Heart left ventricle (tissue), 13 donors: ENCODE measurements at regions not wholly inside any gene's neighbourhood (a gene's known extent, or its start where the extent isn't known, plus 50 kb on each side); places are given as distances from the start of the nearest gene placed in this dataset.

Source experiments
- CTCF ChIP-seq, 12 donors: fragments of 200-600 bp; sonication (generic) in 4 of 12; IDR thresholded peaks; one replicate each; pipeline versions ENCODE4 v1.5.0 to v1.8.0; 2018 to 2022; ENCODE audit warnings: antibody characterized with exemption in 12 of 12, mild to moderate bottlenecking in 5 of 12
- POLR2A ChIP-seq, 2 donors: fragments of 450-650 bp; IDR thresholded peaks; one replicate each; pipeline ENCODE4 v1.6.1; 2017; ENCODE audit warnings: antibody characterized with exemption in 2 of 2, mild to moderate bottlenecking in 2 of 2, moderate library complexity in 2 of 2
- donor health status: ischemic (EF 13 %, LVEDD 7.1; RV severe dilation, severe dysfunction).
- donor health status: DM: no; HTN: yes; CAD: no.
- donor health status: DM: no; HTN: no; CAD: no.
- donor health status: ischemic (EF 25% LVEDD 6.9; RV normal size, moderate dysfunction).
- donor health status: ischemic (EF 25% LVEDD 5.7; RV mildly dilated, moderate dysfunction).
- donor health status: ischemic (EF 35%, LVEDD 5.7; RV mildly dilated, moderate dysfunction).
- donor health status: nonischemic (EF 11% LVEDD 7.7; RV severe dilation, severe dysfunction).
- donor health status: DM: yes; HTN: yes; CAD: no.
- donor health status: PGD.
- donor health status: ischemic (EF 29% LVEDD 5.4; RV normal size, mild dysfunction).
- donor health status: nonischemic (EF 23%, LVEDD 6.1; RV moderate dilation, normal function).

DNA sequence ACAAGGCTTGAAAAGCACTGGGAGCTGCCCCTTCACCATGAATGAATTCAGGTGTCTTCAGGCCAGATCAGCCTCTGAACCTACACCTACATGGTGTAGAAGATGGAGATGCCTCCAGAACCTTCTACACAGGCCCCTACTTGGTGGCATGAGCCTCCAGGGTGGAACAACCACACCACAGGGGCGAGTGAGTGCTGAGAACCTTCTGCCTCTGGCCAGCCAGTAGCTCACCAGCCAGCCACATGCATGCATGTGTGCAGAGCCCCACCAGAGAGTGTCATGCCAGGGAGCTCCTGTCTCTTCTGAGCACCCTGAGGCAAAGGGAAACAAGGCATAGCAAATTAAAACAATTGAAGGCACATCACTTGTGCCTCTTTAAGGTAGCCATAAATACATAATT lies 161.8 kb upstream of the TOPAZ1 start:
- TF ChIP-seq CTCF (IDR thresholded peaks at IDR 0.05) (no peak), POLR2A (IDR thresholded peaks at IDR 0.05) (no peak)
